Calu3 (cell line): ENCODE measurements at regions not wholly inside any gene's neighbourhood (a gene's known extent, or its start where the extent isn't known, plus 50 kb on each side); places are given as distances from the start of the nearest gene placed in this dataset.

Experiments used
- BruUV-seq: library from RNA; stranded (reverse); fragments of 400-500 nt; replicated peaks from 2 replicates; lab custom pipeline; 2021; lab: Mats Ljungman, UMichigan
- CTCF ChIA-PET: fragments of 300-600 bp; sonication (Branson Sonifier 250); formaldehyde crosslinking; loops from one replicate; lab custom pipeline; 2022; ENCODE audit warnings: antibody characterized with exemption; lab: Charles Lee
- DNase-seq: peaks from one replicate; pipeline ENCODE4 v3.0.0; 2022
- H3K27ac Mint-ChIP-seq: one replicate; pipeline ENCODE4 v1.8.0; 2022; ENCODE audit warnings: mixed read lengths; ENCODE audit not compliant: unreplicated experiment
- H3K27me3 Mint-ChIP-seq: one replicate; pipeline ENCODE4 v1.8.0; 2022; ENCODE audit warnings: mixed read lengths; ENCODE audit not compliant: unreplicated experiment
- H3K36me3 Mint-ChIP-seq: one replicate; pipeline ENCODE4 v1.8.0; 2022; ENCODE audit warnings: mild to moderate bottlenecking, moderate library complexity, mixed read lengths; ENCODE audit not compliant: insufficient read depth, unreplicated experiment
- H3K4me1 Mint-ChIP-seq: one replicate; pipeline ENCODE4 v1.8.0; 2022; ENCODE audit warnings: mild to moderate bottlenecking, low read depth, mixed read lengths; ENCODE audit not compliant: unreplicated experiment
- H3K4me3 Mint-ChIP-seq: one replicate; pipeline ENCODE4 v1.8.0; 2022; ENCODE audit warnings: mild to moderate bottlenecking, low read depth, moderate library complexity, mixed read lengths; ENCODE audit not compliant: unreplicated experiment
- H3K9me3 Mint-ChIP-seq: one replicate; pipeline ENCODE4 v1.8.0; 2022; ENCODE audit warnings: low read depth, mixed read lengths; ENCODE audit not compliant: unreplicated experiment
- intact Hi-C: fragments of 100-400 bp; cut with micrococcal nuclease; formaldehyde crosslinking; loops from one replicate; pipeline ENCODE4 v1.10.0; 2022; ENCODE audit not compliant: unreplicated experiment
- TF ChIP-seq, protein P1 (sequence below): fragments of 200-600 bp; IDR thresholded peaks from one replicate; pipeline ENCODE4 v1.8.0; 2022; ENCODE audit warnings: antibody characterized with exemption; ENCODE audit not compliant: unreplicated experiment

DNA sequence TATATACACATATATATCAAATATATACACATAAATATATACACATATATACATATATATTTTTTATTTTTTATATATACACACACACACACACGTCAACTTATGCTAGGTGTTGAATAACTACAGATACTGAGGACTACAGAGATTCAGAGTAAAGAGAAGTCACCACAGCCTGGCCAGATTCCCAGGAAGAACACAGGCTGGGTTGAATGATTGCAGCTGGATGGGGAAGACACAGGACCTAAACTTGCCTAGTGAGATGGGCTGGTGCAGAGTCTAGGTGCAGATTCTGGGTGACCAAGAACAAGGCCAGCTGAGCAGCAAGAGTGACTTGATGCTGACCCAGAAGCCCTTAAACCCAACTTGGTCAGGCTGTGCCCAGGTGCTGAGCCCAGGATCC lies 241.3 kb downstream of the KCTD12 start:
- H3K36me3 Mint-ChIP-seq: no peaks in the 10 kb centered on the region
- TF ChIP-seq, protein P1, sequence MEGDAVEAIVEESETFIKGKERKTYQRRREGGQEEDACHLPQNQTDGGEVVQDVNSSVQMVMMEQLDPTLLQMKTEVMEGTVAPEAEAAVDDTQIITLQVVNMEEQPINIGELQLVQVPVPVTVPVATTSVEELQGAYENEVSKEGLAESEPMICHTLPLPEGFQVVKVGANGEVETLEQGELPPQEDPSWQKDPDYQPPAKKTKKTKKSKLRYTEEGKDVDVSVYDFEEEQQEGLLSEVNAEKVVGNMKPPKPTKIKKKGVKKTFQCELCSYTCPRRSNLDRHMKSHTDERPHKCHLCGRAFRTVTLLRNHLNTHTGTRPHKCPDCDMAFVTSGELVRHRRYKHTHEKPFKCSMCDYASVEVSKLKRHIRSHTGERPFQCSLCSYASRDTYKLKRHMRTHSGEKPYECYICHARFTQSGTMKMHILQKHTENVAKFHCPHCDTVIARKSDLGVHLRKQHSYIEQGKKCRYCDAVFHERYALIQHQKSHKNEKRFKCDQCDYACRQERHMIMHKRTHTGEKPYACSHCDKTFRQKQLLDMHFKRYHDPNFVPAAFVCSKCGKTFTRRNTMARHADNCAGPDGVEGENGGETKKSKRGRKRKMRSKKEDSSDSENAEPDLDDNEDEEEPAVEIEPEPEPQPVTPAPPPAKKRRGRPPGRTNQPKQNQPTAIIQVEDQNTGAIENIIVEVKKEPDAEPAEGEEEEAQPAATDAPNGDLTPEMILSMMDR: no peak

DNA sequence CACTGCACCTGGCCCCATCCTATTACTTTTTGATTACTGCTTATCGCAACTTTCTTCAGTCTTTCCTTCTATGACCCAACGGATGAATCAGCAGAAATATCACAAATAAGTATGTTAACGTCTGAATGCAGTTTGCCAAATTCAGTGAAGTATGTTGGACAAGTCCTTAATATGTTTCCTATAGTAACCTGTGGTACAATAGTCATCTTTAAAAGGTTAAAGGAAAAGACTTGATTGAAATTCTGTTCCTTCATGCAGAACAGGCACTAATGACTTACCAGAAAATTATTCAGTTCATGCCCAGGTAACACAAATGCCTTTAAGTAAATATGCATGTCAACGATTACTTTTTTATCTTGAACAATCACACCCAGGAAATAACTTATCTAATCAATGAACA lies 242.6 kb downstream of the KCTD12 start:
- H3K27ac Mint-ChIP-seq: no peak overlapping the region
- no peak overlapping the region for H3K4me3 Mint-ChIP-seq
- no TSS peak for BruUV-seq
- TF ChIP-seq, protein P1: no peak
- no peaks in the 10 kb centered on the region for H3K36me3 Mint-ChIP-seq
- DNase-seq: no peak
- H3K27me3 Mint-ChIP-seq: no peaks in the 10 kb centered on the region
- no peaks in the 10 kb centered on the region for H3K4me1 Mint-ChIP-seq
- intact Hi-C loops: no loop called here
- CTCF ChIA-PET: no interaction called here
- H3K9me3 Mint-ChIP-seq: no peaks in the 10 kb centered on the region

More for the DNA sequence above, 241.3 kb downstream of the KCTD12 start:
- CTCF ChIA-PET: no interaction called here
- H3K4me1 Mint-ChIP-seq: no peaks in the 10 kb centered on the region
- H3K27ac Mint-ChIP-seq: no peak overlapping the region
- DNase-seq: no peak
- intact Hi-C loops: no loop called here
- no peaks in the 10 kb centered on the region for H3K27me3 Mint-ChIP-seq
- H3K9me3 Mint-ChIP-seq: no peaks in the 10 kb centered on the region
- no TSS peak for BruUV-seq
- H3K4me3 Mint-ChIP-seq: no peak overlapping the region

DNA sequence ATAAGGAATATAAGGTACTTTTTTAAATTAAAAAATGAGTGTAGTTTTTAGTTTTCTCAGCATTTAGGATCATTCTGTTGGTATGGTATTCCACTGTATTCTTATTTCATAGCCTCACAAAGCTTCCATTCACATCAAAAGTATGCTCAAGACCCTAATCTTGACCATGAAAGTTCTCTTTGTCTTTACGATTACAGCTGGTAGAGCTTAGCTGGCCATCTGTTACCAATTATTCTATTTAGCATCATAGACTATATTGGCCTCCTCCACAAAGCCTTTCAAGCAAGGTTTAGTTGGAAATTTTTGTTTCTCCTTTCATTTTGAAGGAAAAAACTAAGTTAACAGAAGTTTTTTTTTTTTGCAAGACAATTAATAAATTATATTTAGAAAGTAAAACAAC lies 245.1 kb downstream of the KCTD12 start:
- no peaks in the 10 kb centered on the region for H3K4me1 Mint-ChIP-seq
- DNase-seq: no peak
- no peaks in the 10 kb centered on the region for H3K36me3 Mint-ChIP-seq
- H3K27ac Mint-ChIP-seq: no peak overlapping the region
- BruUV-seq: no TSS peak
- TF ChIP-seq, protein P1: no peak
- H3K27me3 Mint-ChIP-seq: no peaks in the 10 kb centered on the region
- H3K4me3 Mint-ChIP-seq: no peak overlapping the region
- no peaks in the 10 kb centered on the region for H3K9me3 Mint-ChIP-seq
- intact Hi-C loops: no loop called here
- CTCF ChIA-PET: no interaction called here

DNA sequence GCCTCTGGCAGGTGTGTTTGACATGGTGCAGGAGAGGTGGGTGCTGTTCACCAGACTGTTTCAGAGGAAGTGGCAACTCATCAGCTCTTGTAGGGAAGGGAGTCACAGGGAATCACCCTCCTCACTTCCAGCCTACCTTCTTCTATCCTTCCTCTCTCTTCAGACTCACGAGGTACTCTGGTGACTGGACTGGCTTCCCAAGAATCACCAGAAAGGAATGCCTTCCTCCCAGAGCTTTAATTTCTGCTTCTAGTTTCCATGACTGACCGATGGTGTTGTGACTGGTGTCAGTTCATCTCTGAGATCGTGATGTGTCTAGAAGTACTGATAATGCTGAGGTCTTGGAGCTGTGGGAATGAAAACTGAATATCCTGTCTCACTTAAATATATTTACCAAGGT lies 247.3 kb downstream of the KCTD12 start:
- no TSS peak for BruUV-seq

More for the DNA sequence above, 247.3 kb downstream of the KCTD12 start:
- TF ChIP-seq, protein P1: no peak
- H3K27ac Mint-ChIP-seq: no peak overlapping the region
- intact Hi-C loops: no loop called here
- DNase-seq: no peak
- no peaks in the 10 kb centered on the region for H3K27me3 Mint-ChIP-seq
- CTCF ChIA-PET: no interaction called here
- no peak overlapping the region for H3K4me3 Mint-ChIP-seq
- H3K9me3 Mint-ChIP-seq: no peaks in the 10 kb centered on the region
- H3K4me1 Mint-ChIP-seq: no peaks in the 10 kb centered on the region
- H3K36me3 Mint-ChIP-seq: no peaks in the 10 kb centered on the region
